ENCODE measurements at regions not wholly inside any gene's neighbourhood (a gene's known extent, or its start where the extent isn't known, plus 50 kb on each side); places are given as distances from the start of the nearest gene placed in this dataset.

GRCh38 chr6:133583907-133584427 is 304.9 kb upstream of the TCF21 start:
- DNase-seq (ENCODE audit: low read depth, low spot score) = no peak

GRCh38 chr6:133584823-133585222 is 304.1 kb upstream of the TCF21 start:
- DNase-seq (ENCODE audit: low read depth, low spot score) = no peak

- DNase-seq (ENCODE audit: low read depth, low spot score) = no peak
Measured at GRCh38 chr6:133585978-133586377, 302.9 kb upstream of the TCF21 start.

- no peak for DNase-seq (ENCODE audit: low read depth, low spot score)
Measured at GRCh38 chr6:133587546-133588160, 301.3 kb upstream of the TCF21 start.

GRCh38 chr6:133590196-133590595 is 298.7 kb upstream of the TCF21 start:
- DNase-seq (ENCODE audit: low read depth, low spot score) = peak; percentile 17

- no peak for DNase-seq (ENCODE audit: low read depth, low spot score)
Measured at GRCh38 chr6:133590814-133591213, 298.1 kb upstream of the TCF21 start.

- no peak for DNase-seq (ENCODE audit: low read depth, low spot score)
Measured at GRCh38 chr6:133591275-133591674, 297.6 kb upstream of the TCF21 start.

- DNase-seq (ENCODE audit: low read depth, low spot score) = no peak
Measured at GRCh38 chr6:133594652-133595110, 294.2 kb upstream of the TCF21 start.

- DNase-seq (ENCODE audit: low read depth, low spot score) = no peak
Measured at GRCh38 chr6:133595111-133595761, 293.7 kb upstream of the TCF21 start.

- no peak for DNase-seq (ENCODE audit: low read depth, low spot score)
Measured at GRCh38 chr6:133606852-133607251, 282.1 kb upstream of the TCF21 start.

GRCh38 chr6:133608620-133609019 is 280.3 kb upstream of the TCF21 start:
- DNase-seq (ENCODE audit: low read depth, low spot score) = no peak

GRCh38 chr6:133609415-133610226 is 279.3 kb upstream of the TCF21 start:
- no peak for DNase-seq (ENCODE audit: low read depth, low spot score)

GRCh38 chr6:133610227-133610840 is 278.6 kb upstream of the TCF21 start:
- no peak for DNase-seq (ENCODE audit: low read depth, low spot score)

- no peak for DNase-seq (ENCODE audit: low read depth, low spot score)
Measured at GRCh38 chr6:133610971-133611370, 277.9 kb upstream of the TCF21 start.

GRCh38 chr6:133612459-133612858 is 276.5 kb upstream of the TCF21 start:
- DNase-seq (ENCODE audit: low read depth, low spot score) = no peak

GRCh38 chr6:133613211-133613610 is 275.7 kb upstream of the TCF21 start:
- no peak for DNase-seq (ENCODE audit: low read depth, low spot score)

GRCh38 chr6:133621751-133622150 is 267.2 kb upstream of the TCF21 start:
- DNase-seq (ENCODE audit: low read depth, low spot score) = no peak

GRCh38 chr6:133623065-133623464 is 265.8 kb upstream of the TCF21 start:
- no peak for DNase-seq (ENCODE audit: low read depth, low spot score)

GRCh38 chr6:133623621-133624020 is 265.3 kb upstream of the TCF21 start:
- no peak for DNase-seq (ENCODE audit: low read depth, low spot score)

- DNase-seq (ENCODE audit: low read depth, low spot score) = no peak
Measured at GRCh38 chr6:133626096-133626666, 262.7 kb upstream of the TCF21 start.

- no peak for DNase-seq (ENCODE audit: low read depth, low spot score)
Measured at GRCh38 chr6:133629970-133630369, 258.9 kb upstream of the TCF21 start.

GRCh38 chr6:133630651-133631050 is 258.3 kb upstream of the TCF21 start:
- no peak for DNase-seq (ENCODE audit: low read depth, low spot score)

Measured in ELF-1 (cell line).